HepG2 (cell line): ENCODE measurements at regions not wholly inside any gene's neighbourhood (a gene's known extent, or its start where the extent isn't known, plus 50 kb on each side); places are given as distances from the start of the nearest gene placed in this dataset.

Source experiments
- ATAC-seq: fragments of 200-7000 bp; cut with Tn5 transposase; 3 replicates; pipeline ENCODE4 v1.9.1; 2020; ENCODE audit warnings: mild to moderate bottlenecking, moderate library complexity
- BruUV-seq: library from RNA; stranded (reverse); fragments of 400-500 nt; replicated peaks from 2 replicates; lab custom pipeline; 2021; lab: Mats Ljungman, UMichigan
- CTCF ChIA-PET: fragments of 300-600 bp; formaldehyde crosslinking; extraction: SDS; loops from one replicate; lab custom pipeline; 2021; ENCODE audit warnings: low total read pairs, inconsistent platforms, low intra/inter-chr PET ratio; lab: Yijun Ruan, JAX
- POLR2A ChIA-PET: fragments of 350-600 bp; sonication (Branson Sonifier 250); formaldehyde crosslinking; loops from one replicate; lab custom pipeline; 2020; ENCODE audit warnings: antibody characterized with exemption, inconsistent platforms; lab: Yijun Ruan, JAX
- DNase-seq: peaks from one replicate; pipeline ENCODE4 v3.0.0-alpha.2; 2015; ENCODE audit warnings: low spot score
- FAIRE-seq: peaks from 3 replicates; lab custom pipeline; 2011; peaks lifted over from hg19 to GRCh38; lab: Jason Lieb, UNC
- H2AFZ ChIP-seq: one replicate; pipeline ENCODE4 v1.6.1; 2011; ENCODE audit warnings: low read length, inconsistent platforms
- H3K27ac ChIP-seq: fragments of 300-600 bp; 3 replicates; pipeline ENCODE4 v1.8.0; 2011; ENCODE audit warnings: mixed run types, mild to moderate bottlenecking, mixed read lengths, low read length, inconsistent platforms; ENCODE audit not compliant: insufficient read depth; ENCODE audit errors: extremely low read length
- H3K27me3 ChIP-seq, 2 experiments: fragments of 200-600 bp in 1 of 2; 2 replicates in 1 of 2; 3 replicates in 1 of 2; pipeline versions ENCODE4 v1.6.0 to v1.8.0; 2011; ENCODE audit warnings: low read length in 2 of 2, mild to moderate bottlenecking in 2 of 2, moderate library complexity in 2 of 2, inconsistent platforms in 1 of 2; ENCODE audit not compliant: insufficient read depth in 2 of 2, control insufficient read depth in 1 of 2
- H3K36me3 ChIP-seq, 2 experiments: fragments of 200-600 bp in 1 of 2; replicated peaks in 1 of 2; 2 replicates in 1 of 2; 3 replicates in 1 of 2; pipeline versions ENCODE4 v1.5.1 to v1.8.0; 2011; ENCODE audit warnings: low read length in 2 of 2, inconsistent platforms in 1 of 2; ENCODE audit not compliant: insufficient read depth in 2 of 2, control insufficient read depth in 1 of 2
- H3K4me1 ChIP-seq: 2 replicates; pipeline ENCODE4 v1.5.1; 2012; ENCODE audit warnings: low read length, inconsistent platforms; ENCODE audit not compliant: insufficient read depth
- H3K4me2 ChIP-seq: 2 replicates; pipeline ENCODE4 v1.6.0; 2011; ENCODE audit warnings: low read depth, low read length, inconsistent platforms
- H3K4me3 ChIP-seq, 3 experiments: fragments of 200-600 bp in 1 of 3; sonication (generic), shearing (Covaris generic) in 1 of 3; replicated peaks in 1 of 3; 2 replicates each; pipeline ENCODE4 v1.5.1; 2011 to 2016; ENCODE audit warnings: low read length in 3 of 3, inconsistent platforms in 2 of 3, low read depth in 2 of 3, mild to moderate bottlenecking in 2 of 3, control low read depth in 1 of 3, mixed read lengths in 1 of 3; ENCODE audit not compliant: insufficient read depth in 1 of 3
- H3K79me2 ChIP-seq: one replicate; pipeline ENCODE4 v1.6.1; 2011; ENCODE audit warnings: low read length, inconsistent platforms; ENCODE audit not compliant: insufficient read depth
- H3K9ac ChIP-seq: 2 replicates; pipeline ENCODE4 v1.6.0; 2011; ENCODE audit warnings: mild to moderate bottlenecking, low read depth, low read length, inconsistent platforms; ENCODE audit not compliant: insufficient read depth
- H3K9me3 ChIP-seq: 2 replicates; pipeline ENCODE4 v1.5.1; 2012; ENCODE audit warnings: mild to moderate bottlenecking, low read length
- H4K20me1 ChIP-seq: 2 replicates; pipeline ENCODE4 v1.6.0; 2011; ENCODE audit warnings: inconsistent platforms, mild to moderate bottlenecking, low read length, moderate library complexity; ENCODE audit not compliant: insufficient read depth
- AKNA ChIP-seq: sonication (generic); formaldehyde crosslinking; IDR thresholded peaks from 2 replicates; pipeline ENCODE4 v1.4.0; 2020; ENCODE audit warnings: missing genetic modification reagents, borderline replicate concordance
- CHCHD3 ChIP-seq: sonication (generic); formaldehyde crosslinking; IDR thresholded peaks from 2 replicates; pipeline ENCODE4 v1.8.0; 2022; ENCODE audit warnings: mild to moderate bottlenecking, missing genetic modification reagents, moderate library complexity
- GATA4 ChIP-seq: sonication (generic); IDR thresholded peaks from 2 replicates; pipeline ENCODE4 v1.6.1; 2016; ENCODE audit warnings: antibody characterized with exemption, low read depth, borderline replicate concordance
- MAFF ChIP-seq: IDR thresholded peaks from 2 replicates; pipeline ENCODE4 v1.6.1; 2011; ENCODE audit warnings: low read depth, low read length, improper control_type of control experiment
- MED8 ChIP-seq: sonication (generic); formaldehyde crosslinking; IDR thresholded peaks from 2 replicates; pipeline ENCODE4 v1.8.1; 2023; ENCODE audit warnings: mild to moderate bottlenecking, missing genetic modification reagents; ENCODE audit not compliant: insufficient replicate concordance
- NR1H2 ChIP-seq: sonication (generic); formaldehyde crosslinking; IDR thresholded peaks from 2 replicates; pipeline ENCODE4 v1.8.1; 2022; ENCODE audit warnings: low read depth, missing genetic modification reagents, borderline replicate concordance
- SP4 ChIP-seq: sonication (generic); formaldehyde crosslinking; IDR thresholded peaks from 2 replicates; pipeline ENCODE4 v1.8.1; 2023; ENCODE audit warnings: mild to moderate bottlenecking, missing genetic modification reagents
- SPEN ChIP-seq: sonication (generic); formaldehyde crosslinking; IDR thresholded peaks from 2 replicates; pipeline ENCODE4 v1.5.1; 2020; ENCODE audit warnings: low read depth, mild to moderate bottlenecking, missing genetic modification reagents
- SRSF1 ChIP-seq: fragments of 200-400 bp; formaldehyde crosslinking; optimal IDR thresholded peaks from 2 replicates; pipeline ENCODE3; 2017; ENCODE audit warnings: mild to moderate bottlenecking, low read depth, low read length, moderate library complexity
- XBP1 ChIP-seq: sonication (generic); formaldehyde crosslinking; IDR thresholded peaks from 2 replicates; pipeline ENCODE4 v1.5.0; 2020; ENCODE audit warnings: missing genetic modification reagents
- WGBS: methylation state at CpG from one replicate; pipeline ENCODE4 v1.1.6; 2017; ENCODE audit warnings: low lambda C conversion rate; 5-methylcytosine and 5-hydroxymethylcytosine counted together
- in situ Hi-C: cut with HindIII; loops from 2 replicates; pipeline ENCODE4 v1.10.0; 2017; ENCODE audit warnings: low pct_unique_long_range_greater_than_20kb; ENCODE audit not compliant: extremely low pct_ligation_motif_present
- intact Hi-C: fragments of 100-400 bp; cut with micrococcal nuclease; formaldehyde crosslinking; loops from one replicate; pipeline ENCODE4 v1.10.0; 2022; ENCODE audit not compliant: unreplicated experiment
- TF ChIP-seq, protein P1 (sequence below): sonication (generic); formaldehyde crosslinking; IDR thresholded peaks from 2 replicates; pipeline ENCODE4 v1.5.1; 2020; ENCODE audit warnings: missing genetic modification reagents, mild to moderate bottlenecking, borderline replicate concordance
- TF ChIP-seq, protein P2 (sequence below): sonication (generic); formaldehyde crosslinking; IDR thresholded peaks from 2 replicates; pipeline ENCODE4 v1.4.0; 2020; ENCODE audit warnings: missing genetic modification reagents

GRCh38 chr2:168304024-168304681 lies 56.8 kb upstream of the STK39 start:
- H3K27ac ChIP-seq = no peak overlapping the region
- no peak for DNase-seq
- peaks cover 12% of the 10 kb centered on the region for H3K9me3 ChIP-seq
- no peaks in the 10 kb centered on the region for H3K36me3 ChIP-seq
- H3K9ac ChIP-seq = no peak overlapping the region
- in situ Hi-C loops = no loop called here
- no peak overlapping the region for H2AFZ ChIP-seq
- TF ChIP-seq MED8 (CRISPR knock-in tag) = no peak
- TF ChIP-seq SRSF1 = no peak
- TF ChIP-seq CHCHD3 = no peak
- no peak for TF ChIP-seq NR1H2 (CRISPR knock-in tag)
- TF ChIP-seq AKNA (CRISPR knock-in tag) = no peak
- TF ChIP-seq SPEN = no peak
- TF ChIP-seq, protein P1, sequence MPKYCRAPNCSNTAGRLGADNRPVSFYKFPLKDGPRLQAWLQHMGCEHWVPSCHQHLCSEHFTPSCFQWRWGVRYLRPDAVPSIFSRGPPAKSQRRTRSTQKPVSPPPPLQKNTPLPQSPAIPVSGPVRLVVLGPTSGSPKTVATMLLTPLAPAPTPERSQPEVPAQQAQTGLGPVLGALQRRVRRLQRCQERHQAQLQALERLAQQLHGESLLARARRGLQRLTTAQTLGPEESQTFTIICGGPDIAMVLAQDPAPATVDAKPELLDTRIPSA (CRISPR knock-in tag) = no peak
- TF ChIP-seq MAFF = no peak
- TF ChIP-seq, protein P2, sequence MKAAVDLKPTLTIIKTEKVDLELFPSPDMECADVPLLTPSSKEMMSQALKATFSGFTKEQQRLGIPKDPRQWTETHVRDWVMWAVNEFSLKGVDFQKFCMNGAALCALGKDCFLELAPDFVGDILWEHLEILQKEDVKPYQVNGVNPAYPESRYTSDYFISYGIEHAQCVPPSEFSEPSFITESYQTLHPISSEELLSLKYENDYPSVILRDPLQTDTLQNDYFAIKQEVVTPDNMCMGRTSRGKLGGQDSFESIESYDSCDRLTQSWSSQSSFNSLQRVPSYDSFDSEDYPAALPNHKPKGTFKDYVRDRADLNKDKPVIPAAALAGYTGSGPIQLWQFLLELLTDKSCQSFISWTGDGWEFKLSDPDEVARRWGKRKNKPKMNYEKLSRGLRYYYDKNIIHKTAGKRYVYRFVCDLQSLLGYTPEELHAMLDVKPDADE (CRISPR knock-in tag) = no peak
- TF ChIP-seq GATA4 = no peak
- no peak for TF ChIP-seq SP4
- no peak for TF ChIP-seq XBP1 (CRISPR knock-in tag)
- TF ChIP-seq, all 625 proteins: peak for 0
- ChIA-PET CTCF (no interaction called here), POLR2A (no interaction called here)
- BruUV-seq = no TSS peak
- no peak for FAIRE-seq
- no peak for ATAC-seq
- WGBS = 27% methylated on average over 3 of the region's 3 CpGs
- Histone ChIP-seq H3K27me3 (no peaks in the 10 kb centered on the region), H3K4me1 (no peaks in the 10 kb centered on the region), H3K4me3 (no peak overlapping the region), H4K20me1 (no peaks in the 10 kb centered on the region), H3K79me2 (no peaks in the 10 kb centered on the region), H3K4me2 (no peak overlapping the region)
- intact Hi-C loops = no loop called here
